Heart left ventricle (tissue), 13 donors: ENCODE measurements at regions not wholly inside any gene's neighbourhood (a gene's known extent, or its start where the extent isn't known, plus 50 kb on each side); places are given as distances from the start of the nearest gene placed in this dataset.
A peak's percentile ranks its signal among the peaks of the same experiment; 100 is the strongest.

Experiments
- CTCF ChIP-seq, 12 donors: fragments of 200-600 bp; sonication (generic) in 4 of 12; IDR thresholded peaks; one replicate each; pipeline versions ENCODE4 v1.5.0 to v1.8.0; 2018 to 2022; ENCODE audit warnings: antibody characterized with exemption in 12 of 12, mild to moderate bottlenecking in 5 of 12
- POLR2A ChIP-seq, 2 donors: fragments of 450-650 bp; IDR thresholded peaks; one replicate each; pipeline ENCODE4 v1.6.1; 2017; ENCODE audit warnings: antibody characterized with exemption in 2 of 2, mild to moderate bottlenecking in 2 of 2, moderate library complexity in 2 of 2
- donor health status: ischemic (EF 13 %, LVEDD 7.1; RV severe dilation, severe dysfunction).
- donor health status: DM: no; HTN: yes; CAD: no.
- donor health status: DM: no; HTN: no; CAD: no.
- donor health status: ischemic (EF 25% LVEDD 6.9; RV normal size, moderate dysfunction).
- donor health status: ischemic (EF 25% LVEDD 5.7; RV mildly dilated, moderate dysfunction).
- donor health status: ischemic (EF 35%, LVEDD 5.7; RV mildly dilated, moderate dysfunction).
- donor health status: nonischemic (EF 11% LVEDD 7.7; RV severe dilation, severe dysfunction).
- donor health status: DM: yes; HTN: yes; CAD: no.
- donor health status: PGD.
- donor health status: ischemic (EF 29% LVEDD 5.4; RV normal size, mild dysfunction).
- donor health status: nonischemic (EF 23%, LVEDD 6.1; RV moderate dilation, normal function).

GRCh38 chr14:71320107-71320733 lies 413.0 kb downstream of the PCNX1 start, which contains the start of gene SIPA1L1:
- TF ChIP-seq POLR2A (IDR thresholded peaks at IDR 0.05) (peak in 1 of 2 donors; percentile 85), CTCF (IDR thresholded peaks at IDR 0.05) (peak in 2 of 12 donors; percentile 7 to 10)
